ENCODE measurements at regions not wholly inside any gene's neighbourhood (a gene's known extent, or its start where the extent isn't known, plus 50 kb on each side); places are given as distances from the start of the nearest gene placed in this dataset.

- TF ChIP-seq CTCF (IDR thresholded peaks at IDR 0.05; ENCODE audit: low read length), result no peak
- TF ChIP-seq EZH2 (optimal IDR thresholded peaks at IDR 0.05; ENCODE audit: low read depth, low read length), result no peak
These were observed 112.2 kb downstream of the GOSR1 start for GRCh38 chr17:30589431-30589830.

All from MM.1S (cell line).